Endothelial cell of umbilical vein (primary cell): ENCODE measurements at regions not wholly inside any gene's neighbourhood (a gene's known extent, or its start where the extent isn't known, plus 50 kb on each side); places are given as distances from the start of the nearest gene placed in this dataset.

Experiments used
- EZH2 ChIP-seq: IDR thresholded peaks from 2 replicates; pipeline ENCODE4 v1.6.1; 2012; ENCODE audit warnings: borderline replicate concordance, low read depth, mild to moderate bottlenecking, moderate library complexity, low read length, inconsistent platforms; ENCODE audit not compliant: severe bottlenecking
- FOS ChIP-seq: IDR thresholded peaks from 2 replicates; pipeline ENCODE4 v1.6.1; 2011; ENCODE audit warnings: mild to moderate bottlenecking, low read length, moderate library complexity, borderline replicate concordance; ENCODE audit not compliant: insufficient read depth
- GATA2 ChIP-seq: IDR thresholded peaks from 2 replicates; pipeline ENCODE4 v1.7.0; 2011; ENCODE audit warnings: low read depth, mild to moderate bottlenecking, moderate library complexity, mixed read lengths, low read length; ENCODE audit not compliant: insufficient read length, insufficient read depth
- JUN ChIP-seq: IDR thresholded peaks from 2 replicates; pipeline ENCODE4 v1.6.1; 2011; ENCODE audit warnings: borderline replicate concordance, low read depth; ENCODE audit not compliant: insufficient read length, insufficient read depth
- POLR2A ChIP-seq: IDR thresholded peaks from 2 replicates; pipeline ENCODE4 v1.6.1; 2012; ENCODE audit warnings: low read depth, mild to moderate bottlenecking, control low read depth, low read length
- POLR2AphosphoS5 ChIP-seq: IDR thresholded peaks from 2 replicates; pipeline ENCODE4 v1.6.1; 2012; ENCODE audit warnings: low read depth, mild to moderate bottlenecking, control low read depth, low read length, moderate library complexity; ENCODE audit not compliant: insufficient read depth
- TF ChIP-seq, protein P1 (sequence below), 2 donors: IDR thresholded peaks; 1 replicate in 1 of 2; 2 replicates in 1 of 2; pipeline ENCODE4 v1.5.1; 2011; ENCODE audit warnings: low read length in 2 of 2, mild to moderate bottlenecking in 2 of 2, moderate library complexity in 2 of 2, control low read depth in 1 of 2, inconsistent platforms in 1 of 2, low read depth in 1 of 2; ENCODE audit not compliant: insufficient read depth in 1 of 2; ENCODE audit errors: extremely low read depth in 1 of 2
- TF ChIP-seq, protein P2 (sequence below): IDR thresholded peaks from 2 replicates; pipeline ENCODE4 v1.6.1; 2011; ENCODE audit not compliant: insufficient read depth, insufficient read length

DNA sequence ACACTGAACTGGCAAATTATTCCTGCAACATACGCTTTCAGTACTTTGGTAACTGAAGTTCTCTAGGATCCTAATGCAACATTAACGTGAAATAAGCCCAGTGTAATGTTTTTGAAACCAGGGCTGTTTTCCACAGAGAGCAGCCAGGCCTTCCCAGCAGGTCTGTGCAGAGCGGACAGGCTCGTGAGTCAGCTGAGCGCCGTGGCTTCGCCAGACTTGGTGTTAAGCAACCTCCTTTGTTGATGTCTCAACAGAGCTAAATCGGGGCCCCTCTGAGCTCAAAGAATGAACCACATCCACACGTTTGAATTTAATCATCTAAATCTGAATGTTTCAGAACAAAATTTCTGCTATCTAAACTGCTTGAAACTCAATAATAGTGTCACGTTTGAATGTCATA, 181.8 kb upstream of the FMN2 start:
- TF ChIP-seq, protein P1, sequence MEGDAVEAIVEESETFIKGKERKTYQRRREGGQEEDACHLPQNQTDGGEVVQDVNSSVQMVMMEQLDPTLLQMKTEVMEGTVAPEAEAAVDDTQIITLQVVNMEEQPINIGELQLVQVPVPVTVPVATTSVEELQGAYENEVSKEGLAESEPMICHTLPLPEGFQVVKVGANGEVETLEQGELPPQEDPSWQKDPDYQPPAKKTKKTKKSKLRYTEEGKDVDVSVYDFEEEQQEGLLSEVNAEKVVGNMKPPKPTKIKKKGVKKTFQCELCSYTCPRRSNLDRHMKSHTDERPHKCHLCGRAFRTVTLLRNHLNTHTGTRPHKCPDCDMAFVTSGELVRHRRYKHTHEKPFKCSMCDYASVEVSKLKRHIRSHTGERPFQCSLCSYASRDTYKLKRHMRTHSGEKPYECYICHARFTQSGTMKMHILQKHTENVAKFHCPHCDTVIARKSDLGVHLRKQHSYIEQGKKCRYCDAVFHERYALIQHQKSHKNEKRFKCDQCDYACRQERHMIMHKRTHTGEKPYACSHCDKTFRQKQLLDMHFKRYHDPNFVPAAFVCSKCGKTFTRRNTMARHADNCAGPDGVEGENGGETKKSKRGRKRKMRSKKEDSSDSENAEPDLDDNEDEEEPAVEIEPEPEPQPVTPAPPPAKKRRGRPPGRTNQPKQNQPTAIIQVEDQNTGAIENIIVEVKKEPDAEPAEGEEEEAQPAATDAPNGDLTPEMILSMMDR (IDR thresholded peaks at IDR 0.05; ENCODE audit: extremely low read depth in 1 of 2, insufficient read depth in 1 of 2, low read depth in 1 of 2, low read length in 2 of 2) = no peak
- no peak for TF ChIP-seq POLR2AphosphoS5
- TF ChIP-seq EZH2 = no peak
- TF ChIP-seq POLR2A = no peak
- no peak for TF ChIP-seq GATA2
- no peak for TF ChIP-seq FOS
- TF ChIP-seq, protein P2, sequence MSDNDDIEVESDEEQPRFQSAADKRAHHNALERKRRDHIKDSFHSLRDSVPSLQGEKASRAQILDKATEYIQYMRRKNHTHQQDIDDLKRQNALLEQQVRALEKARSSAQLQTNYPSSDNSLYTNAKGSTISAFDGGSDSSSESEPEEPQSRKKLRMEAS = no peak
- no peak for TF ChIP-seq JUN
